ENCODE measurements at regions not wholly inside any gene's neighbourhood (a gene's known extent, or its start where the extent isn't known, plus 50 kb on each side); places are given as distances from the start of the nearest gene placed in this dataset.

GRCh38 chr7:67452516-67453026 lies 455.9 kb downstream of the TYW1 start:
- Histone ChIP-seq H3K27ac (ENCODE audit: low read depth in 1 of 2, low read length in 2 of 2) (no peak overlapping the region), H3K36me3 (ENCODE audit: control insufficient read depth in 4 of 4, insufficient read depth in 3 of 4, low read depth in 1 of 4, low read length in 3 of 4) (no peaks in the 10 kb centered on the region)
- 96% methylated on average over 6 of the region's 6 CpGs for WGBS

GRCh38 chr7:67453580-67454380 lies 457.1 kb downstream of the TYW1 start:
- H3K9me3 ChIP-seq (ENCODE audit: control insufficient read depth in 4 of 4, low read length in 3 of 4) = no peaks in the 10 kb centered on the region
- TF ChIP-seq JUND (IDR thresholded peaks at IDR 0.05) = no peak
- TF ChIP-seq ZBTB33 (IDR thresholded peaks at IDR 0.05) = no peak
- no peaks in the 10 kb centered on the region for H3K36me3 ChIP-seq (ENCODE audit: control insufficient read depth in 4 of 4, insufficient read depth in 3 of 4, low read depth in 1 of 4, low read length in 3 of 4)
- H3K27ac ChIP-seq (ENCODE audit: low read depth in 1 of 2, low read length in 2 of 2) = no peak overlapping the region
- no peak for DNase-seq (ENCODE audit: low spot score)
- H3K4me3 ChIP-seq (ENCODE audit: low read depth in 1 of 3, low read length in 3 of 3) = no peak overlapping the region
- no peak overlapping the region for H3K9ac ChIP-seq (ENCODE audit: low read depth in 1 of 2, low read length in 2 of 2)
- 72% methylated on average over 16 of the region's 16 CpGs for WGBS
- H3K4me1 ChIP-seq (ENCODE audit: control insufficient read depth in 4 of 4, insufficient read depth in 4 of 4, low read length in 3 of 4) = no peaks in the 10 kb centered on the region
- H3K27me3 ChIP-seq (ENCODE audit: control insufficient read depth in 4 of 4, insufficient read depth in 4 of 4, low read length in 3 of 4) = peaks cover 0 to 2% (median 0%) of the 10 kb centered on the region in 4 donors

More at GRCh38 chr7:67452516-67453026, 455.9 kb downstream of the TYW1 start:
- Histone ChIP-seq H3K9me3 (ENCODE audit: control insufficient read depth in 4 of 4, low read length in 3 of 4) (no peaks in the 10 kb centered on the region), H3K4me3 (ENCODE audit: low read depth in 1 of 3, low read length in 3 of 3) (no peak overlapping the region), H3K27me3 (ENCODE audit: control insufficient read depth in 4 of 4, insufficient read depth in 4 of 4, low read length in 3 of 4) (peaks cover 0 to 2% (median 0%) of the 10 kb centered on the region in 4 donors), H3K9ac (ENCODE audit: low read depth in 1 of 2, low read length in 2 of 2) (no peak overlapping the region), H3K4me1 (ENCODE audit: control insufficient read depth in 4 of 4, insufficient read depth in 4 of 4, low read length in 3 of 4) (no peaks in the 10 kb centered on the region)
- DNase-seq (ENCODE audit: low spot score) = no peak
- TF ChIP-seq HNF4G (IDR thresholded peaks at IDR 0.05) = no peak
- TF ChIP-seq SP1 (IDR thresholded peaks at IDR 0.05) = no peak
- no peak for TF ChIP-seq NR2F2 (IDR thresholded peaks at IDR 0.05)
- no peak for TF ChIP-seq REST (IDR thresholded peaks at IDR 0.05)
- TF ChIP-seq JUND (IDR thresholded peaks at IDR 0.05) = no peak
- TF ChIP-seq FOXA2 (IDR thresholded peaks at IDR 0.05) = no peak

- Histone ChIP-seq H3K9ac (ENCODE audit: low read depth in 1 of 2, low read length in 2 of 2) (no peak overlapping the region), H3K27ac (ENCODE audit: low read depth in 1 of 2, low read length in 2 of 2) (no peak overlapping the region), H3K9me3 (ENCODE audit: control insufficient read depth in 4 of 4, low read length in 3 of 4) (no peaks in the 10 kb centered on the region), H3K27me3 (ENCODE audit: control insufficient read depth in 4 of 4, insufficient read depth in 4 of 4, low read length in 3 of 4) (peaks cover 0 to 2% (median 0%) of the 10 kb centered on the region in 4 donors), H3K4me3 (ENCODE audit: low read depth in 1 of 3, low read length in 3 of 3) (no peak overlapping the region), H3K4me1 (ENCODE audit: control insufficient read depth in 4 of 4, insufficient read depth in 4 of 4, low read length in 3 of 4) (no peaks in the 10 kb centered on the region), H3K36me3 (ENCODE audit: control insufficient read depth in 4 of 4, insufficient read depth in 3 of 4, low read depth in 1 of 4, low read length in 3 of 4) (no peaks in the 10 kb centered on the region)
- WGBS = 73% methylated on average over 1 of the region's 1 CpG
- no peak for DNase-seq (ENCODE audit: low spot score)
- TF ChIP-seq EGR1 (IDR thresholded peaks at IDR 0.05; ENCODE audit: low read depth in 2 of 2) (no peak), REST (IDR thresholded peaks at IDR 0.05) (no peak), FOXA1 (IDR thresholded peaks at IDR 0.05) (no peak), HNF4A (conservative IDR thresholded peaks at IDR 0.05) (no peak), TAF1 (conservative IDR thresholded peaks at IDR 0.05) (no peak), FOXA2 (IDR thresholded peaks at IDR 0.05) (no peak), CTCF (IDR thresholded peaks at IDR 0.05; ENCODE audit: low read depth, low read length, missing input control) (no peak), YY1 (IDR thresholded peaks at IDR 0.05) (no peak), HNF4G (IDR thresholded peaks at IDR 0.05) (no peak), GABPA (IDR thresholded peaks at IDR 0.05 in 1 of 2, conservative IDR thresholded peaks at IDR 0.05 in 1 of 2) (no peak), ATF3 (IDR thresholded peaks at IDR 0.05) (no peak)
Measured at GRCh38 chr7:67455508-67455907, 458.9 kb downstream of the TYW1 start.
